ENCODE measurements at regions not wholly inside any gene's neighbourhood (a gene's known extent, or its start where the extent isn't known, plus 50 kb on each side); places are given as distances from the start of the nearest gene placed in this dataset.

DNA sequence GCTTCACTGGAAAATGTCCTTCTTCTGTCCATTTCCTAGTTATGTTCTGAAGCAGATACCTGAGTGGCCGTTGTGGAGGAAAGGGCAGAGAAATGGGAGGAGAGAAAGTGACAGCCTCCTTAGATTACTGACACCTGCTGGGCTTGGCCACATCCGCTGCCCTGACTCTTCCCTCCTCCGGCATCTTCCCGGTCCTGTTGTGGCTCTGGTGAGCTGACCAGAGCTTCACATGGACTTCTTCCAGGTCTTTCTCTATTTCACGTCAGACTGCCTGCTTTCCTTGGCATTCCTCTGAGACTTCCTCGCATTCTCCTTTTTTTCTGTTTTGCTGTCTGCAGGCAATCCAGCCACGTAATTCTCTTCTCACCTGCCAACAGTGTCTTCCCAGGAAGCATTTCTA, 138.7 kb upstream of the E2F8 start:
- Histone ChIP-seq H3K36me3 (no peaks in the 10 kb centered on the region), H3K27ac (no peak overlapping the region), H3K4me1 (no peaks in the 10 kb centered on the region), H3K27me3 (peaks cover 55% of the 10 kb centered on the region), H3K4me3 (no peak overlapping the region), H3K9me3 (no peaks in the 10 kb centered on the region)
- TF ChIP-seq EP300 (IDR thresholded peaks at IDR 0.05): no peak
- no peak for TF ChIP-seq POLR2A (IDR thresholded peaks at IDR 0.05)
- no peak for TF ChIP-seq POLR2AphosphoS5 (IDR thresholded peaks at IDR 0.05)
- TF ChIP-seq CTCF (IDR thresholded peaks at IDR 0.05): no peak
- ATAC-seq: peak; percentile 34
- WGBS, 2 donors (ENCODE audit: low coverage in 1 of 2): 33 to 51% methylated on average over 5 to 7 of the region's 7 CpGs

- Histone ChIP-seq H3K27me3 (peaks cover 55% of the 10 kb centered on the region), H3K36me3 (no peaks in the 10 kb centered on the region), H3K9me3 (no peaks in the 10 kb centered on the region), H3K4me3 (no peak overlapping the region), H3K4me1 (peaks cover 0 to under 1% (median 0%) of the 10 kb centered on the region in 3 donors), H3K27ac (no peak overlapping the region)
- no peak for TF ChIP-seq EP300 (IDR thresholded peaks at IDR 0.05)
- TF ChIP-seq CTCF (IDR thresholded peaks at IDR 0.05): no peak
- TF ChIP-seq POLR2A (IDR thresholded peaks at IDR 0.05): no peak
- no peak for TF ChIP-seq POLR2AphosphoS5 (IDR thresholded peaks at IDR 0.05)
- ATAC-seq: no peak
- WGBS, 2 donors (ENCODE audit: low coverage in 1 of 2): 100% methylated on average over 1 of the region's 4 CpGs; no CpG with 5 or more reads in 1 of the 2 donors
Observed at GRCh38 chr11:19378814-19379213, 138.1 kb upstream of the E2F8 start.

DNA sequence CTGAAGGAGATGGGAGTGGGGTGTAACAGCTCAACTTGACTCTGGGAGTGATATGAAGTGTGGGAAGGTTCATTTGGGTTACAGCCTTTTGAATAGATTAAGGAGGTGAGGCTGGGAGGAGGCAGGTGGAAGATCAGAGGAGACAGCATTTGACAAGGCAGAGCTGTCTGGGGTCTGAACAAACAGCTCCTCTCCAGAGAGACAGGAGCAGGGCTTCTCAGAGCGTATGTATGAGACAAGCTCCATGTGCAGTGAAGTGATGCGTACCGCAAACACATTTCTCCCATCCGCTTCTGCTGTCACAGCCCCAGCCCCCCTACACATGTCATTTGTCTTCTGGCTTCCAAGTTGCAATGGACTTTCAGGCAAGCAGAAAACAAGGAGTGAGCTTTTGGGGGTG, 137.1 kb upstream of the E2F8 start:
- ATAC-seq: no peak
- no peaks in the 10 kb centered on the region for H3K9me3 ChIP-seq
- TF ChIP-seq EP300 (IDR thresholded peaks at IDR 0.05) (no peak), POLR2A (IDR thresholded peaks at IDR 0.05) (no peak), POLR2AphosphoS5 (IDR thresholded peaks at IDR 0.05) (no peak), CTCF (IDR thresholded peaks at IDR 0.05) (no peak)
- H3K27me3 ChIP-seq: peaks cover 50% of the 10 kb centered on the region
- no peaks in the 10 kb centered on the region for H3K36me3 ChIP-seq
- peaks cover 0 to 4% (median 0%) of the 10 kb centered on the region in 3 donors for H3K4me1 ChIP-seq
- 84 to 86% methylated on average over 1 to 4 of the region's 4 CpGs for WGBS, 2 donors (ENCODE audit: low coverage in 1 of 2)
- H3K4me3 ChIP-seq: no peak overlapping the region
- H3K27ac ChIP-seq: no peak overlapping the region

DNA sequence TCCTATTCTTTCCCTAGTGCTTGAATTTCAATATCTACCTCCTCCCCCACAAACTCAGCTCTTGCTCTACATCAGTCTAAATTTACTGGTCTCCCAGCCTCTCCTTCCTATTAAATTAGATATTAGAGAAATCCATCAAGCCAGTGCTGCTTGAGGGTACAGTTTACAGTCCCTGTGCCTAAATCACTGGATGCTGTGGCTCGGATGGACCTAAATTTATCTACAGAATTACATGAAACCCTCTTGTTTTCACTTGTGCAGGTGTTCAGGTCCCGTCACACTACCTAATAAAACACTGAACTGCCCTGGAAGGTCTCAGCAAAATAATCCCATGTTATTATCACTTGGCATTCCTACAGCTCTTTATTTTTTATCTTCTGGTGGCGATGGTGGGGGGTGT, 134.7 kb upstream of the E2F8 start:
- H3K9me3 ChIP-seq: no peaks in the 10 kb centered on the region
- no peak overlapping the region for H3K27ac ChIP-seq
- no peaks in the 10 kb centered on the region for H3K36me3 ChIP-seq
- no peak overlapping the region for H3K4me3 ChIP-seq
- 75 to 86% methylated on average over 2 to 3 of the region's 3 CpGs for WGBS, 2 donors (ENCODE audit: low coverage in 1 of 2)
- H3K27me3 ChIP-seq: peaks cover 27% of the 10 kb centered on the region
- TF ChIP-seq POLR2AphosphoS5 (IDR thresholded peaks at IDR 0.05) (no peak), EP300 (IDR thresholded peaks at IDR 0.05) (no peak), CTCF (IDR thresholded peaks at IDR 0.05) (no peak), POLR2A (IDR thresholded peaks at IDR 0.05) (no peak)
- no peak for ATAC-seq
- peaks cover 0 to 12% (median 7%) of the 10 kb centered on the region in 3 donors for H3K4me1 ChIP-seq

DNA sequence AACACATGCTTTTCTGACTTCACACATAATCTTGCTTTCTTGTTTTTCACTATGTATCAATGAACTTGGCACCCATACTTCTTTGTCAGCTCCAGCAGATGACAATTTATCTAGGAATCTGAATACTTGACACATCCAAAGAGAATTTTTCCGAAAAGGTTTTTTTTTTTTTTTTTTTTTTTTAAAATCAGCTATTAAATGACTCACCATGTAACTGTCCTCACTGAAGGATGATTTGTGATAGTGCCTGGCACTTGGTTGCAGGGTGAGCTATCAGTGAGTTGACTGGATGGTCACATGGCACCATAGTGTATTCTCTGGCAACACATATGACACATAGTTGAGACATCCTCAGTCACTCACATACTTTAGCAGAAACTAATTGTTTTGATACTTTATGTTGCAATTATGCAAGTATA, 133.4 kb upstream of the E2F8 start:
- peak; percentile 63 for ATAC-seq
- Histone ChIP-seq H3K9me3 (no peaks in the 10 kb centered on the region), H3K4me1 (peaks cover 0 to 21% (median 20%) of the 10 kb centered on the region in 3 donors), H3K36me3 (no peaks in the 10 kb centered on the region), H3K27ac (no peak overlapping the region), H3K27me3 (peaks cover 20% of the 10 kb centered on the region), H3K4me3 (no peak overlapping the region)
- TF ChIP-seq POLR2A (IDR thresholded peaks at IDR 0.05) (no peak), POLR2AphosphoS5 (IDR thresholded peaks at IDR 0.05) (peak; percentile 30)
- 75% methylated on average over 1 of the region's 1 CpG; no CpG with 5 or more reads in 1 of the 2 donors for WGBS, 2 donors (ENCODE audit: low coverage in 1 of 2)

All from gastroesophageal sphincter (tissue), 4 donors.